ENCODE measurements at regions not wholly inside any gene's neighbourhood (a gene's known extent, or its start where the extent isn't known, plus 50 kb on each side); places are given as distances from the start of the nearest gene placed in this dataset.

GRCh38 chr18:38805256-38805655, 1239.7 kb upstream of the CELF4 start:
- WGBS (ENCODE audit: insufficient coverage, insufficient replicate concordance, low lambda C conversion rate, missing lambda C conversion rate): 0% methylated on average over 1 of the region's 1 CpG
- ChIA-PET CTCF (no interaction called here), SMC1A (ENCODE audit: uncharacterized antibody, unreplicated experiment) (interaction anchor here (1.2 kb wide), 1 partner anchor 12 kb away, joined by 3 read pairs; no protein-coding TSS in a partner anchor), POLR2A (no interaction called here), RAD21 (ENCODE audit: unreplicated experiment) (no interaction called here)
- DNase-seq (ENCODE audit: low read depth, low spot score) (no peak), ATAC-seq (no peak), FAIRE-seq (no peak)
- TF ChIP-seq CHD1 (IDR thresholded peaks at IDR 0.05; ENCODE audit: low read depth, low read length) (no peak), IKZF1 (conservative IDR thresholded peaks at IDR 0.05) (no peak), CEBPB (IDR thresholded peaks at IDR 0.05; ENCODE audit: borderline replicate concordance in 1 of 2, low read depth in 2 of 2, low read length in 2 of 2) (no peak), WRNIP1 (IDR thresholded peaks at IDR 0.05; ENCODE audit: borderline replicate concordance, low read depth, low read length) (no peak), ZNF217 (IDR thresholded peaks at IDR 0.05) (no peak), ZBTB33 (IDR thresholded peaks at IDR 0.05) (no peak), IRF4 (IDR thresholded peaks at IDR 0.05; ENCODE audit: low read depth, low read length) (no peak), MAX (IDR thresholded peaks at IDR 0.05; ENCODE audit: low read depth, low read length) (no peak)
- TF ChIP-seq, protein P1, sequence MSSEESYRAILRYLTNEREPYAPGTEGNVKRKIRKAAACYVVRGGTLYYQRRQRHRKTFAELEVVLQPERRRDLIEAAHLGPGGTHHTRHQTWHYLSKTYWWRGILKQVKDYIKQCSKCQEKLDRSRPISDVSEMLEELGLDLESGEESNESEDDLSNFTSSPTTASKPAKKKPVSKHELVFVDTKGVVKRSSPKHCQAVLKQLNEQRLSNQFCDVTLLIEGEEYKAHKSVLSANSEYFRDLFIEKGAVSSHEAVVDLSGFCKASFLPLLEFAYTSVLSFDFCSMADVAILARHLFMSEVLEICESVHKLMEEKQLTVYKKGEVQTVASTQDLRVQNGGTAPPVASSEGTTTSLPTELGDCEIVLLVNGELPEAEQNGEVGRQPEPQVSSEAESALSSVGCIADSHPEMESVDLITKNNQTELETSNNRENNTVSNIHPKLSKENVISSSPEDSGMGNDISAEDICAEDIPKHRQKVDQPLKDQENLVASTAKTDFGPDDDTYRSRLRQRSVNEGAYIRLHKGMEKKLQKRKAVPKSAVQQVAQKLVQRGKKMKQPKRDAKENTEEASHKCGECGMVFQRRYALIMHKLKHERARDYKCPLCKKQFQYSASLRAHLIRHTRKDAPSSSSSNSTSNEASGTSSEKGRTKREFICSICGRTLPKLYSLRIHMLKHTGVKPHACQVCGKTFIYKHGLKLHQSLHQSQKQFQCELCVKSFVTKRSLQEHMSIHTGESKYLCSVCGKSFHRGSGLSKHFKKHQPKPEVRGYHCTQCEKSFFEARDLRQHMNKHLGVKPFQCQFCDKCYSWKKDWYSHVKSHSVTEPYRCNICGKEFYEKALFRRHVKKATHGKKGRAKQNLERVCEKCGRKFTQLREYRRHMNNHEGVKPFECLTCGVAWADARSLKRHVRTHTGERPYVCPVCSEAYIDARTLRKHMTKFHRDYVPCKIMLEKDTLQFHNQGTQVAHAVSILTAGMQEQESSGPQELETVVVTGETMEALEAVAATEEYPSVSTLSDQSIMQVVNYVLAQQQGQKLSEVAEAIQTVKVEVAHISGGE (CRISPR knock-in tag; IDR thresholded peaks at IDR 0.05): no peak
- TF ChIP-seq, protein P2, sequence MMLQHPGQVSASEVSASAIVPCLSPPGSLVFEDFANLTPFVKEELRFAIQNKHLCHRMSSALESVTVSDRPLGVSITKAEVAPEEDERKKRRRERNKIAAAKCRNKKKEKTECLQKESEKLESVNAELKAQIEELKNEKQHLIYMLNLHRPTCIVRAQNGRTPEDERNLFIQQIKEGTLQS (IDR thresholded peaks at IDR 0.05; ENCODE audit: borderline replicate concordance, extremely low read depth, low read depth, low read length): no peak
- no peak overlapping the region for H3K27ac ChIP-seq (ENCODE audit: control insufficient read depth, insufficient read depth)
- no peaks in the 10 kb centered on the region for H3K79me2 ChIP-seq (ENCODE audit: control insufficient read depth, insufficient read depth, low read length)
- no peak overlapping the region for H3K9ac ChIP-seq (ENCODE audit: control insufficient read depth, insufficient read depth, low read length)
- H3K27me3 ChIP-seq (replicated peaks in 1 of 2; ENCODE audit: control insufficient read depth in 2 of 2, insufficient read depth in 2 of 2, low read length in 1 of 2): no peaks in the 10 kb centered on the region
- no peaks in the 10 kb centered on the region for H3K4me1 ChIP-seq (ENCODE audit: control insufficient read depth, insufficient read depth, low read length)
- H3K4me2 ChIP-seq (ENCODE audit: control insufficient read depth, insufficient read depth): no peak overlapping the region
- in situ Hi-C loops (cut with MboI): no loop called here
- BruUV-seq (replicated peaks): no TSS peak
- no peaks in the 10 kb centered on the region for H3K36me3 ChIP-seq (ENCODE audit: control insufficient read depth in 2 of 2, insufficient read depth in 2 of 2, low read length in 1 of 2)
- H3K9me3 ChIP-seq (replicated peaks; ENCODE audit: control insufficient read depth, insufficient read depth, low read length): no peaks in the 10 kb centered on the region
- no peaks in the 10 kb centered on the region for H4K20me1 ChIP-seq (ENCODE audit: control insufficient read depth, insufficient read depth)
- H3K4me3 ChIP-seq: no peak overlapping the region
- intact Hi-C loops (cut with micrococcal nuclease; ENCODE audit: unreplicated experiment): no loop called here
- no peak overlapping the region for H2AFZ ChIP-seq (ENCODE audit: control insufficient read depth, low read depth, low read length)

All from GM12878 (cell line).